Fibroblast of pulmonary artery (primary cell): ENCODE measurements at regions not wholly inside any gene's neighbourhood (a gene's known extent, or its start where the extent isn't known, plus 50 kb on each side); places are given as distances from the start of the nearest gene placed in this dataset.
A peak's percentile ranks its signal among the peaks of the same experiment; 100 is the strongest.
"Not testable (repeated sequence)": the region's sequence is repeated elsewhere in the genome, so short reads cannot be mapped to it uniquely, and the experiment has no call there.

Experiments used
- DNase-seq: peaks from one replicate; pipeline ENCODE4 v3.0.0-alpha.2; 2010; ENCODE audit warnings: low read depth
- H3K4me3 ChIP-seq: replicated peaks from 2 replicates; pipeline ENCODE4 v1.5.1; 2011; ENCODE audit warnings: low read depth, mild to moderate bottlenecking, control low read depth, low read length, moderate library complexity
- CTCF ChIP-seq: IDR thresholded peaks from 2 replicates; pipeline ENCODE4 v1.5.1; 2011; ENCODE audit warnings: mild to moderate bottlenecking, control low read depth, low read length, inconsistent platforms; ENCODE audit errors: missing control alignments

GRCh38 chr4:19195696-19196095, 1056.0 kb upstream of the SLIT2 start:
- no peak for TF ChIP-seq CTCF
- no peak overlapping the region for H3K4me3 ChIP-seq
- no peak for DNase-seq

- no peak for TF ChIP-seq CTCF
- no peak for DNase-seq
- no peak overlapping the region for H3K4me3 ChIP-seq
These were observed 1057.0 kb upstream of the SLIT2 start for GRCh38 chr4:19194672-19195071.

DNA sequence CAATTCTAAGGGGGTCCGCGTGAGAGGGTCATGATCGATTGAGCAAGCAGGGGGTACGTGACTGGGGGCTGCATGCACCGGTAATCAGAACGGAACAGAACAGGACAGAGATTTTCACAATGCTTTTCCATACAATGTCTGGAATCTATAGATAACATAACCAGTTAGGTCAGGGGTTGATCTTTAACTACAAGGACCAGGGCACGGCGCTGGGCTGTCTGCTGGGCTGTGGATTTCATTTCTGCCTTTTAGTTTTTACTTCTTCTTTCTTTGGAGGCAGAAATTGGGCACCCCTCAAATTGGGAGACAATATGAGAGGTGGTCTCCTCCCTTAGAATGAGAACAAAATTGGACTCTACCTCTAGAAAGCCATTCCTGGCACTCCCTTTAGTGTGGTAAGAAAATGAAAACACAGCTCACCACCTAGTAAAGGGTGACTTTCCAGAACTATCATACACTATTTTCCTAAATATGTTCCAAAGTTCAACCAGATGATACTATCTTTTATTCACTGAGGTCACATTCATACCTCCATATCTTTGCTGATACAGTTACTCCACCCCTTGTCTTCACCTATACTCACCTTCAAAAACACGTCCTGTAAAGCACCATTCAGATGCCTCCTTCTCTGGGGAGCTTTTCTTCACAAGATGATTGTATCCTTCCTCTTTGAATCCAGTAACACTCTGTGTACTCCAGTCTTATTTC, 1058.3 kb upstream of the SLIT2 start:
- no peak overlapping the region for H3K4me3 ChIP-seq
- no peak for TF ChIP-seq CTCF
- DNase-seq = no peak

GRCh38 chr4:19191979-19192650, 1059.6 kb upstream of the SLIT2 start:
- no peak for DNase-seq
- no peak overlapping the region for H3K4me3 ChIP-seq
- no peak for TF ChIP-seq CTCF

GRCh38 chr4:19187691-19188090, 1064.0 kb upstream of the SLIT2 start:
- DNase-seq = no peak
- no peak overlapping the region for H3K4me3 ChIP-seq
- no peak for TF ChIP-seq CTCF

GRCh38 chr4:19187096-19187495, 1064.6 kb upstream of the SLIT2 start:
- DNase-seq = peak; percentile 49
- TF ChIP-seq CTCF = no peak
- H3K4me3 ChIP-seq = no peak overlapping the region

GRCh38 chr4:19181631-19182030, 1070.1 kb upstream of the SLIT2 start:
- H3K4me3 ChIP-seq, DNase-seq: not testable (repeated sequence)
